ENCODE measurements at regions not wholly inside any gene's neighbourhood (a gene's known extent, or its start where the extent isn't known, plus 50 kb on each side); places are given as distances from the start of the nearest gene placed in this dataset.

DNA sequence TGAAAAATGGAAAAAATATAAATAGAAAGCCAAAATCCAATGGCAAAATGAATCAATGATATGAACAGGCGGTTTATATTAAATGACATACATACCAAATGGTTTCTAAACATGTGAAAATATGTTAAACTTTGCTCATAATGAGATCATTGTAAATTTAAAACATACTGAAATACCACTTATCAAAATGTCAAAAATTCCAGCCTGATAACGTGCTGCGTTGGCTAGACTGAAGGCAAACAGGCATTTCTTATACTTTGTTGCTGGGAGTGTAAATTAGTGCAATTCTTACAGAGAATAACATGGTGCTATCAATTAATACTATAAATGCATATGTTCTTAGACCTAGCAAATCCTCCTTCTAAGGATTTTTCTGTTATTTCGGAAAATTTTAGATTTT is 225.8 kb upstream of the FAM3C start:
- TF ChIP-seq, protein P1, sequence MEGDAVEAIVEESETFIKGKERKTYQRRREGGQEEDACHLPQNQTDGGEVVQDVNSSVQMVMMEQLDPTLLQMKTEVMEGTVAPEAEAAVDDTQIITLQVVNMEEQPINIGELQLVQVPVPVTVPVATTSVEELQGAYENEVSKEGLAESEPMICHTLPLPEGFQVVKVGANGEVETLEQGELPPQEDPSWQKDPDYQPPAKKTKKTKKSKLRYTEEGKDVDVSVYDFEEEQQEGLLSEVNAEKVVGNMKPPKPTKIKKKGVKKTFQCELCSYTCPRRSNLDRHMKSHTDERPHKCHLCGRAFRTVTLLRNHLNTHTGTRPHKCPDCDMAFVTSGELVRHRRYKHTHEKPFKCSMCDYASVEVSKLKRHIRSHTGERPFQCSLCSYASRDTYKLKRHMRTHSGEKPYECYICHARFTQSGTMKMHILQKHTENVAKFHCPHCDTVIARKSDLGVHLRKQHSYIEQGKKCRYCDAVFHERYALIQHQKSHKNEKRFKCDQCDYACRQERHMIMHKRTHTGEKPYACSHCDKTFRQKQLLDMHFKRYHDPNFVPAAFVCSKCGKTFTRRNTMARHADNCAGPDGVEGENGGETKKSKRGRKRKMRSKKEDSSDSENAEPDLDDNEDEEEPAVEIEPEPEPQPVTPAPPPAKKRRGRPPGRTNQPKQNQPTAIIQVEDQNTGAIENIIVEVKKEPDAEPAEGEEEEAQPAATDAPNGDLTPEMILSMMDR (IDR thresholded peaks at IDR 0.05; ENCODE audit: insufficient read depth, low read length): no peak
- TF ChIP-seq GABPA (IDR thresholded peaks at IDR 0.05; ENCODE audit: low read depth) (no peak), POLR2AphosphoS5 (IDR thresholded peaks at IDR 0.05; ENCODE audit: low read depth) (no peak)
